ENCODE measurements at regions not wholly inside any gene's neighbourhood (a gene's known extent, or its start where the extent isn't known, plus 50 kb on each side); places are given as distances from the start of the nearest gene placed in this dataset.

GRCh38 chr2:118185210-118186109 is 97.2 kb downstream of the INSIG2 start:
- peaks cover 0 to 10% of the 10 kb centered on the region in 2 donors for H3K4me1 ChIP-seq
- peak overlapping the region; percentile 1 to 74 (median 39) for H3K27ac ChIP-seq
- H3K27me3 ChIP-seq, result no peaks in the 10 kb centered on the region
- H3K9me3 ChIP-seq, result no peaks in the 10 kb centered on the region
- peak; percentile 62 to 72 for DNase-seq
- 8% methylated on average over 31 to 32 of the region's 33 CpGs for WGBS, 2 donors
- no peaks in the 10 kb centered on the region for H3K36me3 ChIP-seq
- intact Hi-C loops (cut with DNase I), result no loop called here
- TF ChIP-seq CTCF (IDR thresholded peaks at IDR 0.05), result no peak
- TF ChIP-seq POLR2A (IDR thresholded peaks at IDR 0.05), result no peak
- peak overlapping the region; percentile 49 to 70 (median 59) for H3K4me3 ChIP-seq (replicated peaks in 1 of 3)

- no peak for TF ChIP-seq POLR2A (IDR thresholded peaks at IDR 0.05)
- no peak for TF ChIP-seq CTCF (IDR thresholded peaks at IDR 0.05)
- DNase-seq, result no peak
- 52 to 58% methylated on average over 9 of the region's 9 CpGs for WGBS, 2 donors
- Histone ChIP-seq H3K4me3 (replicated peaks in 1 of 3) (no peak overlapping the region), H3K9me3 (no peaks in the 10 kb centered on the region), H3K36me3 (no peaks in the 10 kb centered on the region), H3K27ac (no peak overlapping the region), H3K27me3 (no peaks in the 10 kb centered on the region), H3K4me1 (peaks cover 0 to 10% of the 10 kb centered on the region in 2 donors)
- intact Hi-C loops (cut with DNase I), result no loop called here
These were observed 95.1 kb downstream of the INSIG2 start for GRCh38 chr2:118183381-118183780.

GRCh38 chr2:118179445-118179844 is 91.2 kb downstream of the INSIG2 start:
- intact Hi-C loops (cut with DNase I), result no loop called here
- Histone ChIP-seq H3K36me3 (no peaks in the 10 kb centered on the region), H3K27ac (no peak overlapping the region), H3K4me3 (replicated peaks in 1 of 3) (no peak overlapping the region), H3K4me1 (no peaks in the 10 kb centered on the region), H3K27me3 (no peaks in the 10 kb centered on the region), H3K9me3 (no peaks in the 10 kb centered on the region)
- WGBS, 2 donors, result 94 to 98% methylated on average over 1 of the region's 1 CpG
- TF ChIP-seq CTCF (IDR thresholded peaks at IDR 0.05), result no peak
- TF ChIP-seq POLR2A (IDR thresholded peaks at IDR 0.05), result no peak
- no peak for DNase-seq

GRCh38 chr2:118177884-118178283 is 89.6 kb downstream of the INSIG2 start:
- intact Hi-C loops (cut with DNase I), result no loop called here
- 75 to 88% methylated on average over 2 of the region's 2 CpGs for WGBS, 2 donors
- Histone ChIP-seq H3K27me3 (no peaks in the 10 kb centered on the region), H3K9me3 (no peaks in the 10 kb centered on the region), H3K4me3 (replicated peaks in 1 of 3) (no peak overlapping the region), H3K4me1 (no peaks in the 10 kb centered on the region), H3K36me3 (no peaks in the 10 kb centered on the region), H3K27ac (no peak overlapping the region)
- no peak for DNase-seq
- no peak for TF ChIP-seq POLR2A (IDR thresholded peaks at IDR 0.05)
- no peak for TF ChIP-seq CTCF (IDR thresholded peaks at IDR 0.05)

- H3K9me3 ChIP-seq, result no peaks in the 10 kb centered on the region
- no peaks in the 10 kb centered on the region for H3K4me1 ChIP-seq
- 46 to 76% methylated on average over 2 to 3 of the region's 3 CpGs for WGBS, 2 donors
- DNase-seq, result no peak
- H3K36me3 ChIP-seq, result no peaks in the 10 kb centered on the region
- no peak overlapping the region for H3K27ac ChIP-seq
- intact Hi-C loops (cut with DNase I), result no loop called here
- no peaks in the 10 kb centered on the region for H3K27me3 ChIP-seq
- no peak overlapping the region for H3K4me3 ChIP-seq (replicated peaks in 1 of 3)
- TF ChIP-seq POLR2A (IDR thresholded peaks at IDR 0.05) (no peak), CTCF (IDR thresholded peaks at IDR 0.05) (no peak)
These were observed 89.0 kb downstream of the INSIG2 start for GRCh38 chr2:118177318-118177717.

Data from thyroid gland (tissue), 4 donors.